Hepatocyte (in vitro differentiated cells): ENCODE measurements at regions not wholly inside any gene's neighbourhood (a gene's known extent, or its start where the extent isn't known, plus 50 kb on each side); places are given as distances from the start of the nearest gene placed in this dataset.

Source experiments
- EZH2 ChIP-seq: fragments of 200-600 bp; sonication (generic); IDR thresholded peaks from 2 replicates; pipeline ENCODE4 v1.6.1; 2016; ENCODE audit warnings: antibody characterized with exemption, mild to moderate bottlenecking, borderline replicate concordance
- TF ChIP-seq, protein P1 (sequence below): fragments of 200-600 bp; sonication (generic); IDR thresholded peaks from 2 replicates; pipeline ENCODE4 v1.5.1; 2016; ENCODE audit warnings: antibody characterized with exemption, mild to moderate bottlenecking; ENCODE audit not compliant: poor library complexity

DNA sequence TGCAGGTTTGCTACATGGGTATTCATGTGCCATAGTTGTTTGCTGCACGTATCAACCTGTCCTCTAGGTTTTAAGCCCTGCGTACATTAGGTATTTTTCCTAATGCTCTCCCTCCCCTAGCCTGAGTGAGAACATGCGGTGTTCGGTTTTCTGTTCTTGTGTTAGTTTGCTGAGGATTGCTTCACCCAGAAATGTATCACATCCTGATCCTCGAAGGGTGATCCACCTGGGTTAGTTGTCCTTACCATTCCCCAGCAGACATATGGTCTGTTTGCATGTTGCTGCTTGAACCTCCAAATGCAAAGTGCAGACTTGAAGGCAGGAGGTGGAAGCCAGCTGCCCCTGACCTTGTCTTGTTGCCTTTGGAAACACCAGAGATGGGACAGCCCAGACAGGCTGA, 161.5 kb upstream of the WDR1 start:
- TF ChIP-seq, protein P1, sequence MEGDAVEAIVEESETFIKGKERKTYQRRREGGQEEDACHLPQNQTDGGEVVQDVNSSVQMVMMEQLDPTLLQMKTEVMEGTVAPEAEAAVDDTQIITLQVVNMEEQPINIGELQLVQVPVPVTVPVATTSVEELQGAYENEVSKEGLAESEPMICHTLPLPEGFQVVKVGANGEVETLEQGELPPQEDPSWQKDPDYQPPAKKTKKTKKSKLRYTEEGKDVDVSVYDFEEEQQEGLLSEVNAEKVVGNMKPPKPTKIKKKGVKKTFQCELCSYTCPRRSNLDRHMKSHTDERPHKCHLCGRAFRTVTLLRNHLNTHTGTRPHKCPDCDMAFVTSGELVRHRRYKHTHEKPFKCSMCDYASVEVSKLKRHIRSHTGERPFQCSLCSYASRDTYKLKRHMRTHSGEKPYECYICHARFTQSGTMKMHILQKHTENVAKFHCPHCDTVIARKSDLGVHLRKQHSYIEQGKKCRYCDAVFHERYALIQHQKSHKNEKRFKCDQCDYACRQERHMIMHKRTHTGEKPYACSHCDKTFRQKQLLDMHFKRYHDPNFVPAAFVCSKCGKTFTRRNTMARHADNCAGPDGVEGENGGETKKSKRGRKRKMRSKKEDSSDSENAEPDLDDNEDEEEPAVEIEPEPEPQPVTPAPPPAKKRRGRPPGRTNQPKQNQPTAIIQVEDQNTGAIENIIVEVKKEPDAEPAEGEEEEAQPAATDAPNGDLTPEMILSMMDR, result no peak
- TF ChIP-seq EZH2, result no peak
